Neural cell (in vitro differentiated cells): ENCODE measurements at regions not wholly inside any gene's neighbourhood (a gene's known extent, or its start where the extent isn't known, plus 50 kb on each side); places are given as distances from the start of the nearest gene placed in this dataset.

Experiments
- H2AFZ ChIP-seq: fragments of 200-600, 300-800 bp; sonication (generic), shearing (Covaris generic); 2 replicates; pipeline ENCODE4 v1.6.0; 2014; ENCODE audit warnings: low read depth, mild to moderate bottlenecking, antibody characterized with exemption, low read length, moderate library complexity
- H3F3A ChIP-seq: fragments of 200-600 bp; shearing (Covaris generic); 2 replicates; pipeline ENCODE4 v1.6.1; 2016; ENCODE audit warnings: mild to moderate bottlenecking, moderate library complexity, mixed read lengths, antibody characterized with exemption, low read length; ENCODE audit not compliant: insufficient read depth, poor library complexity, severe bottlenecking
- H3K27ac ChIP-seq: fragments of 200-600, 300-800 bp; sonication (generic), shearing (Covaris generic); 2 replicates; pipeline ENCODE4 v1.5.1; 2014; ENCODE audit warnings: mild to moderate bottlenecking, low read length, moderate library complexity
- H3K27me3 ChIP-seq: fragments of 300-800, 200-600 bp; sonication (generic), shearing (Covaris generic); 2 replicates; pipeline ENCODE4 v1.6.0; 2014; ENCODE audit warnings: mild to moderate bottlenecking, low read depth, low read length, moderate library complexity; ENCODE audit not compliant: insufficient read depth
- H3K36me3 ChIP-seq: fragments of 300-800, 200-600 bp; sonication (generic), shearing (Covaris generic); 2 replicates; pipeline ENCODE4 v1.5.1; 2014; ENCODE audit warnings: mild to moderate bottlenecking, antibody characterized with exemption, low read length, moderate library complexity; ENCODE audit not compliant: insufficient read depth
- H3K4me2 ChIP-seq: fragments of 300-800, 200-600 bp; sonication (generic), shearing (Covaris generic); 2 replicates; pipeline ENCODE4 v1.6.0; 2014; ENCODE audit warnings: mild to moderate bottlenecking, low read length
- H3K4me3 ChIP-seq: fragments of 300-800, 200-600 bp; sonication (generic), shearing (Covaris generic); 2 replicates; pipeline ENCODE4 v1.5.1; 2014; ENCODE audit warnings: mild to moderate bottlenecking, low read length, moderate library complexity
- H3K79me2 ChIP-seq: fragments of 200-600 bp; shearing (Covaris generic); replicated peaks from 2 replicates; pipeline ENCODE4 v1.6.0; 2014; ENCODE audit warnings: mild to moderate bottlenecking, low read length, moderate library complexity; ENCODE audit not compliant: insufficient read depth
- H3K9ac ChIP-seq: fragments of 300-800, 200-600 bp; sonication (generic), shearing (Covaris generic); 2 replicates; pipeline ENCODE4 v1.6.1; 2016; ENCODE audit warnings: mild to moderate bottlenecking, low read length, mixed read lengths
- H3K9me2 ChIP-seq: fragments of 200-600 bp; shearing (Covaris generic); 2 replicates; pipeline ENCODE4 v1.6.1; 2016; ENCODE audit warnings: mild to moderate bottlenecking, low read length, mixed read lengths; ENCODE audit not compliant: insufficient read depth
- H3K9me3 ChIP-seq: fragments of 200-600, 300-800 bp; sonication (generic), shearing (Covaris generic); 2 replicates; pipeline ENCODE4 v1.6.1; 2016; ENCODE audit warnings: mild to moderate bottlenecking, mixed run types, low read length, moderate library complexity, mixed read lengths
- H4K20me1 ChIP-seq: fragments of 200-600 bp; shearing (Covaris generic); 2 replicates; pipeline ENCODE4 v1.6.1; 2016; ENCODE audit warnings: mild to moderate bottlenecking, mixed run types; ENCODE audit not compliant: insufficient read depth
- EP300 ChIP-seq: fragments of 450-650 bp; conservative IDR thresholded peaks from 2 replicates; pipeline ENCODE4 v1.6.1; 2014; ENCODE audit warnings: antibody characterized with exemption, mild to moderate bottlenecking, moderate library complexity; ENCODE audit not compliant: poor library complexity, severe bottlenecking
- EZH2 ChIP-seq: fragments of 200-600, 300-800 bp; shearing (Covaris generic), sonication (generic); IDR thresholded peaks from 2 replicates; pipeline ENCODE4 v1.6.1; 2014; ENCODE audit warnings: antibody characterized with exemption, low read length, borderline replicate concordance, mild to moderate bottlenecking; ENCODE audit not compliant: insufficient read depth, poor library complexity, severe bottlenecking
- MXI1 ChIP-seq: fragments of 450-650 bp; conservative IDR thresholded peaks from 2 replicates; pipeline ENCODE4 v1.6.1; 2014; ENCODE audit warnings: antibody characterized with exemption, mild to moderate bottlenecking; ENCODE audit not compliant: poor library complexity, severe bottlenecking
- POLR2AphosphoS5 ChIP-seq: IDR thresholded peaks from 2 replicates; pipeline ENCODE4 v1.6.1; 2012
- SMC3 ChIP-seq: fragments of 450-650 bp; conservative IDR thresholded peaks from 2 replicates; pipeline ENCODE4 v1.6.1; 2014; ENCODE audit warnings: antibody characterized with exemption, mild to moderate bottlenecking, moderate library complexity; ENCODE audit not compliant: poor library complexity
- TAF1 ChIP-seq: IDR thresholded peaks from 2 replicates; pipeline ENCODE4 v1.6.1; 2012; ENCODE audit warnings: low read depth
- TF ChIP-seq, protein P1 (sequence below): fragments of 450-650 bp; IDR thresholded peaks from 2 replicates; pipeline ENCODE4 v1.5.1; 2014; ENCODE audit warnings: antibody characterized with exemption, mild to moderate bottlenecking, moderate library complexity; ENCODE audit not compliant: poor library complexity, severe bottlenecking
- TF ChIP-seq, protein P2 (sequence below): IDR thresholded peaks from 2 replicates; pipeline ENCODE4 v1.6.1; 2012; ENCODE audit warnings: borderline replicate concordance

DNA sequence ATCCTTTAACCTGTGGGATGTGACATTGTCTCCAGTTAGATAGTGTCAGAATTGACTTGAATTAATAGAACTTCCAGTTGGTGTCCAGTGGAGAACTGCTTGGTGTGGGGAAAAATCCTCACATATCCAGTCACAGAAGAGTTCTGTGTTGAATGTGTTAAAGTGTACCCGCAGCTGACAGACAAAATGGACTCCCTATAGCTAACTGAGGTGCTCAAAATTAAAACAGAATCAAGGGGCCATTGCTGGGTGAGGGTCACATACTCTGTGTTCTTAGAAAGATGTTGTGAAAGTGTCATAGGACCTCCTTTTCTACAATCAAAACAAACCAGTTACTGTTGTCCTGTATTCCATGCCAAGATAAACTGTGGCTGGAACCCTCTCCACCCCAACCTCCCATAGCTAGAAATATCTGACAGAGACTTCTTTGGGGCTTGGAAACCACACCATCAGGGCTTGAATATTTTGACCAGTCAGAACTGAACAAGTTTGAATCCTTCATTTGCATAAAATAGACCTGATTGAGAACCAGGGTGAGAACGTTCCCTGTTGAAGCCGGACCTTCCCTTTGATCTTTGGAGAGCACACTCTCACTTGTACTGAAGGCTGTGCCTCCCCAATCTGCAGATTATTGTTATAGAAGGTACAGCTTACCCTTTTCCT is 164.0 kb upstream of the ZNF608 start:
- Histone ChIP-seq H3K4me2 (no peak overlapping the region), H3K4me3 (no peak overlapping the region), H2AFZ (no peak overlapping the region), H3K9me2 (no peaks in the 10 kb centered on the region), H4K20me1 (no peaks in the 10 kb centered on the region), H3K36me3 (no peaks in the 10 kb centered on the region), H3K27me3 (no peaks in the 10 kb centered on the region), H3K9me3 (no peaks in the 10 kb centered on the region), H3K27ac (no peak overlapping the region), H3F3A (no peaks in the 10 kb centered on the region), H3K9ac (no peak overlapping the region), H3K79me2 (no peaks in the 10 kb centered on the region)
- TF ChIP-seq EZH2 = no peak
- no peak for TF ChIP-seq POLR2AphosphoS5
- TF ChIP-seq, protein P1, sequence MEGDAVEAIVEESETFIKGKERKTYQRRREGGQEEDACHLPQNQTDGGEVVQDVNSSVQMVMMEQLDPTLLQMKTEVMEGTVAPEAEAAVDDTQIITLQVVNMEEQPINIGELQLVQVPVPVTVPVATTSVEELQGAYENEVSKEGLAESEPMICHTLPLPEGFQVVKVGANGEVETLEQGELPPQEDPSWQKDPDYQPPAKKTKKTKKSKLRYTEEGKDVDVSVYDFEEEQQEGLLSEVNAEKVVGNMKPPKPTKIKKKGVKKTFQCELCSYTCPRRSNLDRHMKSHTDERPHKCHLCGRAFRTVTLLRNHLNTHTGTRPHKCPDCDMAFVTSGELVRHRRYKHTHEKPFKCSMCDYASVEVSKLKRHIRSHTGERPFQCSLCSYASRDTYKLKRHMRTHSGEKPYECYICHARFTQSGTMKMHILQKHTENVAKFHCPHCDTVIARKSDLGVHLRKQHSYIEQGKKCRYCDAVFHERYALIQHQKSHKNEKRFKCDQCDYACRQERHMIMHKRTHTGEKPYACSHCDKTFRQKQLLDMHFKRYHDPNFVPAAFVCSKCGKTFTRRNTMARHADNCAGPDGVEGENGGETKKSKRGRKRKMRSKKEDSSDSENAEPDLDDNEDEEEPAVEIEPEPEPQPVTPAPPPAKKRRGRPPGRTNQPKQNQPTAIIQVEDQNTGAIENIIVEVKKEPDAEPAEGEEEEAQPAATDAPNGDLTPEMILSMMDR = no peak

DNA sequence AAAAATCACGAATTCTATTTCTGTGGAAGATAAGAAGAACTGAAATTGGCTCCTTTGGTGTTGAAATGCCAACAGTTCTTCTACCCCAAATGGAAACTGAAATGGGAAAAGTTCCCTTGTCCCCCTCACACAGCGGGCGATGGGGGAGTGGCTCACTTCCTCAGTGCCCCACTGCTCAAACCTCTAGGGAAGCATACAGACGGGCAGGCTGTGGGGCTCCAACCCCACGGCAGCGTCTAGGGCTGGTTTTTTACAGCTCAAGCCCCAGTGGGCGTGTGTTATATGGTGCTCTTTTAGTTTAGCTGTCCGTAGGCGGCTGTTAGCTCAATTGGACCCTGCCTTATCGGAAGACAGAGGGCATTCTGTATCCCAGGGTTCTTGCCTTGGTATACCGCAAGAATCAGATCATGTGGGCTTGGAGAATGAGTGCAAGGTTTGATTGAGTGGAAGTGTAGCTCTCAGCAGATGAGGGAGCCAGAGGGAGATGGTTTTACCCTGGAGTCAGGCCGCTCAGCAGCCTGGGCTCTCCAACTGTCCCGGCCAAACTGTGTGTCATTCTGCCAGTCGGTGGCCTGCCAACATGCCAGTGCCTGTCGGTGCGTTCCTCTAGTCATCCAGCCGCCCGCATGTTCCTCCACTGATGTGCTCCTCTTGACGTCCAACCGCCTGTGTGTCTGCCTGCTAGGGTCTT is 166.3 kb upstream of the ZNF608 start:
- H4K20me1 ChIP-seq = no peaks in the 10 kb centered on the region
- H3K4me3 ChIP-seq = no peak overlapping the region
- H3F3A ChIP-seq = no peaks in the 10 kb centered on the region
- TF ChIP-seq SMC3 = no peak
- TF ChIP-seq, protein P1 = no peak
- no peak for TF ChIP-seq EZH2
- TF ChIP-seq EP300 = no peak
- no peak for TF ChIP-seq TAF1
- TF ChIP-seq, protein P2, sequence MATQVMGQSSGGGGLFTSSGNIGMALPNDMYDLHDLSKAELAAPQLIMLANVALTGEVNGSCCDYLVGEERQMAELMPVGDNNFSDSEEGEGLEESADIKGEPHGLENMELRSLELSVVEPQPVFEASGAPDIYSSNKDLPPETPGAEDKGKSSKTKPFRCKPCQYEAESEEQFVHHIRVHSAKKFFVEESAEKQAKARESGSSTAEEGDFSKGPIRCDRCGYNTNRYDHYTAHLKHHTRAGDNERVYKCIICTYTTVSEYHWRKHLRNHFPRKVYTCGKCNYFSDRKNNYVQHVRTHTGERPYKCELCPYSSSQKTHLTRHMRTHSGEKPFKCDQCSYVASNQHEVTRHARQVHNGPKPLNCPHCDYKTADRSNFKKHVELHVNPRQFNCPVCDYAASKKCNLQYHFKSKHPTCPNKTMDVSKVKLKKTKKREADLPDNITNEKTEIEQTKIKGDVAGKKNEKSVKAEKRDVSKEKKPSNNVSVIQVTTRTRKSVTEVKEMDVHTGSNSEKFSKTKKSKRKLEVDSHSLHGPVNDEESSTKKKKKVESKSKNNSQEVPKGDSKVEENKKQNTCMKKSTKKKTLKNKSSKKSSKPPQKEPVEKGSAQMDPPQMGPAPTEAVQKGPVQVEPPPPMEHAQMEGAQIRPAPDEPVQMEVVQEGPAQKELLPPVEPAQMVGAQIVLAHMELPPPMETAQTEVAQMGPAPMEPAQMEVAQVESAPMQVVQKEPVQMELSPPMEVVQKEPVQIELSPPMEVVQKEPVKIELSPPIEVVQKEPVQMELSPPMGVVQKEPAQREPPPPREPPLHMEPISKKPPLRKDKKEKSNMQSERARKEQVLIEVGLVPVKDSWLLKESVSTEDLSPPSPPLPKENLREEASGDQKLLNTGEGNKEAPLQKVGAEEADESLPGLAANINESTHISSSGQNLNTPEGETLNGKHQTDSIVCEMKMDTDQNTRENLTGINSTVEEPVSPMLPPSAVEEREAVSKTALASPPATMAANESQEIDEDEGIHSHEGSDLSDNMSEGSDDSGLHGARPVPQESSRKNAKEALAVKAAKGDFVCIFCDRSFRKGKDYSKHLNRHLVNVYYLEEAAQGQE = no peak
- TF ChIP-seq MXI1 = no peak
- no peaks in the 10 kb centered on the region for H3K9me2 ChIP-seq
- no peaks in the 10 kb centered on the region for H3K36me3 ChIP-seq
- no peaks in the 10 kb centered on the region for H3K79me2 ChIP-seq
- no peak overlapping the region for H3K27ac ChIP-seq
- no peak overlapping the region for H3K9ac ChIP-seq
- no peaks in the 10 kb centered on the region for H3K9me3 ChIP-seq
- H3K4me2 ChIP-seq = no peak overlapping the region
- no peak overlapping the region for H2AFZ ChIP-seq
- H3K27me3 ChIP-seq = no peaks in the 10 kb centered on the region
